ENCODE measurements at regions not wholly inside any gene's neighbourhood (a gene's known extent, or its start where the extent isn't known, plus 50 kb on each side); places are given as distances from the start of the nearest gene placed in this dataset.
"Not testable (repeated sequence)": the region's sequence is repeated elsewhere in the genome, so short reads cannot be mapped to it uniquely, and the experiment has no call there.

DNA sequence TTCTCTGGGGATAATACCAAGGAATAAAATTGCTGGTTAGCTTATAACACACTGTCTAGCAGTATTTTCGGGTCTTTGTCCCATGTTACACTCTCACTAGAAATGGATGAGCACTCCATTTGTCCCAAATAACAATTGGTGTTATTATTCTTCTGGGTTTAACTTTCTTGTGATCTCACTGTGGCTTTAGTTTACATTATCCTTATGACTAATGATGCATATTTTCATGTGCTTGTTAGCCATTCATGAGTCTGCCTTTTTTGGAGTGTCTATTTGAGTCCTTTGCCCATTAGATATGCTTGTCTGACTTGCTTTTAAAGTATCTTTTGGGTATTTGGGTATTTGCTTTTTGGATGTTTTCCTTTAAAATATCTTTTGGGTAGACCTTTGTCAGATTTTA is 372.9 kb upstream of the TENM3 start:
- DNase-seq (ENCODE audit: low read depth), result no peak

DNA sequence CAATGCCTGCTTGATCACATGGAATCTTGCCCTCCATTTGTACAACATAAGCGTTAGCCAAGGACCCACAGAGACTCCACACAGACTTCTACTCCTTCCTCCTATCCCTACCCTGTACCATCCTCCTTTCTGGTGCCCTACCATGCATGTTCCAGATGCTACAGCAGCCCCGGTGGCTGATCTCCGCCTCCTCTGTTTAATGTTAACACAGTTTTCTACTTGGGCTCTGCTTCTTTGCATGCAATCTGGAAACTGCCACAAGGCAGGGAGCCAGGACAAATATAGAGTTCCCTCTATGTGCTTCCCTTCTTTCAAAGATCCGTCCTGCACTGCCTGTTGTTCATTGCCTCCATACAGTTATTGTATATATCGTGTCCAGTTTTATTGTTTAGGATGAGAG is 368.6 kb upstream of the TENM3 start:
- no peak for DNase-seq (ENCODE audit: low read depth)

DNA sequence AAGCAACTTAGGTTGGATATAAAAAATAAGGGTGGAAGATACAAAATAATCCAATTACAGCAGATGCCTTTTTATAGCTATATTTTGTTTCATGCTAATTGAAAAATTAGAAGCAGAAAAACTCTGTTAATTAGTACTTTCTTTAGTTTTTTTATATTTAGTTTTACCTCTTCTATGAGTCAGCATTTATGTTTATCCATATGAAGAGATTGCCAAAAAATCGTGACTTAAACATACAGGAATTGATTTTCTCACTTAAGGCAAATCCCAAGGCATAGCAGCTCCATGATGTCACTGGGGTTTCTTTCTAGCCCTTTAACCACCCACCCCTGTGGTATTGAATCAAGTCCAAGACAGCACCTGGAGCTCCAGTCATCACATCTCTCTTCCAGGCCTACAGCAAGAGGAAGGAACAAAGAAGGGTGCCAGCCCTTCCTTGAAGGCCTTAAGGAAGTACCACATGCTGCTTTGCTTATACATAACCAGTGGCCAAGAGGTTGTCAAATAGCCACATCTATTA is 365.8 kb upstream of the TENM3 start:
- DNase-seq (ENCODE audit: low read depth), result no peak

DNA sequence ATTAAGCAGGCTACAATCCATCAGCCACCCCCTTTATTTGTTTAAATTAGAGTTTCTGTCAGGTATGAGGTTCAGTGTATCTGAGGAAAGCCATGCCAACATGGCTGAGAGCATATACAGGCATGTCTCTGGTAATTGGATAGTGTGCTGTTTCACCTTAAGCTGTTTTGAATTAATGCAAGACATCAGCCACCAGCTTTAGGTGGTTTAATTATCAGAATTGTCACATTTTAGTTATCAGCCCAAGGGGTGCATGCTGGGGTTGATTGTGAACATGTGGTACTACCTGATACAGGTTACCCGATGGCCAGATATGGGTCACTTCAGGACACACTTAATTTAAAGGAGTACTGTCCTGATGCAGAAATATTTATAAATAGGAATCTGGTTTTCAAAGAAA is 353.2 kb upstream of the TENM3 start:
- no peak for DNase-seq (ENCODE audit: low read depth)

DNA sequence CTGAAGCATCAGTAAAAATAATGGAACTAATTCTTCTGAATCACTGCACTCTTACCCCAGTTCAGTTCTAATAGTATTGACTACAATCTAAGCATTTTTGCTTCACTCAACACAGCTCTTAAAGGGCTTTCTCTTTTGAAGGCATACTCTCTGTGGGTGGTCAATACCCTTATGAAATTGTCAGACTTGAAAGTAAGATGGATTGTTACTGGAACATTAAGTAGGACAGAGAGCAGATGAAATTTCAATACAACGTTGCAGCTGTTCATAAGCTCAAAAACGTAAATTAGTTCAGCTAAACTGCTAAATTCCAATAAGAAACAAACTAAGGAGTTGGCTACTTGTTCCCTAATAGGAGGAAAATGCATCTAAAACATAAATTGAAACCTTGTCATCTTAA is 352.3 kb upstream of the TENM3 start:
- DNase-seq (ENCODE audit: low read depth), result no peak

DNA sequence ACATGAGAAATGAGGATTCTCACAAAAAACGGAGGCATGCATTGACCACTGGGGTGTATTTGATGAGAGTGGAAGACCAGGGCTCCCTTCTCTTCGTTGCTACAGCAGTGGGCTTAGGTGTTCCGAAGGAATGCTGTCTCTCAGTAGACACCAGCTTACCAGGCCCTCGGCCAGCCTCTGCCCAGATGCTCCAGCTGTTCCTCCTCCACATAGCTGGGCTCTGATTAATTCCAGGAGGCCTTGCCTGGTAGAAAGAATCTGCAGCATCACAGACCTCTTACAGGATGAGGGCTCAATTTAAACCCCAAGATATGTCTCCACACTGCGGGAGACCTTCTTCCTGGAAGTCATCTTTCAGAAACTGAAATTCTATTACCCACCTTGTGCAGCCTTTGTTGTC is 346.6 kb upstream of the TENM3 start:
- DNase-seq (ENCODE audit: low read depth), result no peak

DNA sequence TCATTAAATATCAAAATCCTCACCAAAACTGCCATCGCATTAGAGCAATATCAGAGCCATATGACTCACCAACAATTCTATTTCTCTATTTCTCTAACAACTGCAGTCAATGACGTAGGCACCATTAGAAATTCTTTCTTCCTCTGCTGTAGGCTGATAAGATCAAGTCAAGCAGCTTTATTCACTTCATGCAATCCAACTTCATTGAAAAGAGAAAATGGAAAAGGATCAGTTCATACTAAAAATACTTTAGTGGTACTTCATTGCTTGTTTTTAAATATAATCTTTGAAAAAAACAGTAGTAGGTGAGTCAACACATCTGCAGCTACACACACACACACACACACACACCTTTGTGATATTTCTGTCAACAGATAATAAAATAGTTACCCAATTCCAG is 345.3 kb upstream of the TENM3 start:
- DNase-seq (ENCODE audit: low read depth), result peak; percentile 3

DNA sequence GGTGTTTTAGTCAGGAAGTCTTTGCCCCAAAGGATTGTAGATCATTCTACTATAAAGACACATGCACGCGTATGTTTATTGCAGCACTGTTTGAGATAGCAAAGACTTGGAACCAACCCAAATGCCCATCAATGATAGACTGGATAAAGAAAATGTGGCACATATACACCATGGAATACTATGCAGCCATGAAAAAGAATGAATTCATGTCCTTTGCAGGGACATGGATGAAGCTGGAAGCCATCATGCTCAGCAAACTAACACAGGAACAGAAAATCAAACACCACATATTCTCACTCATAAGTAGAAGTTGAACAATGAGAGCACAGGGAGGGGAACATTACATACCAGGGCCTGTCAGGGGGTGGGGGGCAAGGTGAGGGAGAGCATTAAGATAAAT is 340.8 kb upstream of the TENM3 start:
- not testable (repeated sequence) for DNase-seq (ENCODE audit: low read depth)

DNA sequence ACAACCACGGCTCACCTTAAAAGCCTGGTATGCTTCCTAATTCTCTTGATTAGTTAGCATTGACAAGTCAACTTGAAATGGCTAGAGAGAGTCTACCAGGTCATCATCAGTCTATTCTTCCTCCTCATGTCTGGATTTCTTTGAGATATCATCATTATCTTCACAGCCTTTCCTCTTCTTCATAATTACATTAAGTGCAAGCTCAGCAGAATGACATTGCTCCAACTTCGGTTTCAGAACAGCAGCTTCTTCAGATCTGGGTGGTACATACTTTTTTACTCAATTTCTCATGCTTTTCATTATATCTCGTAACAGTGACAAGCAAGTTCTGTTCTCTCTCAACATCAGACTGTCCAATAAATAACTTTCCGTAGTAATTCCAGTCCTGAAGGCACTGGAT is 337.5 kb upstream of the TENM3 start:
- no peak for DNase-seq (ENCODE audit: low read depth)

DNA sequence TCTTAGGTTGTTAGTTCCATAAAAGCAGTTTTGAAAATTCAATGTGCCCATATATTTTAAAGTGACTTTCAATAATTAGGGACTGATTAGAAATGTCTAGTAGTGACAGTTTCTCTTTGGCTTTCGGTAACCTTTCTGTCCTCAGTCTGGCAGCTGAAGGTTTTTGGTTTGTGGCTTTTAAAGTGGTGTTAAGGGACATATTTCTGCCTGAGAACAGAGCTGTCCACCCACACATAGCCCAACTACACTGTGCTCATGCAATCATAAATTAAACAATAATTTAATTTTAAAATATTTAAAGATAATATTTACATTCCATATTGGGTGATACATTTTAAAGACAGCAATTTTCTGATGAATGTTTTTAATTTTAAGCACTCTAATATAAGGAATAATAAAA is 335.0 kb upstream of the TENM3 start:
- DNase-seq (ENCODE audit: low read depth), result no peak

DNA sequence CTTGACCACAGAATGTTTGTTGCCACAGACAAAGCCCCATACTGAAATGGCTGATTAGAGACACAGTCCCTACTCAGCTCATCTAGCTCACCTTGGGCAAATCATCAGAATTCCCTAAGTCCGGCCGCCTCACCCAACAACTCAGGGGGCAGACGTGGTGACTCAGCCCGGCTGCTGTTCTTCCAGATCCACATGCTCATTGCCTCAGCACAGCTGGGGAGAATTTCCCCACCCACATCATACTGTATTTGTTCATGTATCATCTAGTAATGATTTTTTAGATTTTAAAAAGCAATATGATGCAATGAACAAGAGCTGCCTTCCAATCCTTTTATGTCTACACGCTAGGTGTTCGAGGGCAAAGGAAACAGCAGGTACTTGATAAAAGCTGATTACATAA is 333.8 kb upstream of the TENM3 start:
- peak; percentile 45 for DNase-seq (ENCODE audit: low read depth)

DNA sequence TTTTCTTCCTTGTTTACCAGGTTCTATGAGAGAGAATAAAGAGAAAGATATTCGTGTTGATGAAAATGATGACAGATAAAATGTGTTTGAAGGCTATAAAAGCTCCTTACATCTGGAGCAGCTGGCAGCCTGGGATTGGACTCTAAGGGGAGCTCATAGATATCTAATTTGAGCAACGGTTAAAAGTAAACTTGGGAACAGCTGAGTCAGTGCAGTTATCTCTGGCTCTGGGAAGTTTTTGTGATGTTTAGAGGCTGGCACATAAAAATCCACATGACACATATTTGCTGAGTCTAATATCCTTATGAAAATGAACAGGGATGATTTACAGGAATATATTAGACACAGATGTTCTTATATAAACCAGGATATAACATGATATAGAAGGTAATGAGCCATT is 331.8 kb upstream of the TENM3 start:
- DNase-seq (ENCODE audit: low read depth), result peak; percentile 22

DNA sequence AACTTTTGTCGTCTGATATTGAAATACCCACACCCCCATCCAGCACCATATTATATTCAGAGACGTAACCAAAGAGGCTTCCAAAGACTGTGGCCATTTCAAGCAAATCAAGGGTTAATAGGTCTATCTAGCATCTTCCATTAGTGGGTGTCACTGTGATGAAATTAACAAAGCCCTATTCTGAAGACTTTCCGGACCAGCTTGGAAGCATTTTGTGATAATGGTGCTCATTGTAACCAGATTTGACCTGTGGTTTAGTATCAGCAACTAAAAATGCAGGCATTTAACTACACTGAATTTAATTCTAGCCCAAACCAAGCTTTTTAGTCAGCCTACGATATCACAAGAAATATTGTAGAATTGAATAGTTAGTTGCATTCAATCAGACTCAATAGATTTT is 309.7 kb upstream of the TENM3 start:
- no peak for DNase-seq (ENCODE audit: low read depth)

DNA sequence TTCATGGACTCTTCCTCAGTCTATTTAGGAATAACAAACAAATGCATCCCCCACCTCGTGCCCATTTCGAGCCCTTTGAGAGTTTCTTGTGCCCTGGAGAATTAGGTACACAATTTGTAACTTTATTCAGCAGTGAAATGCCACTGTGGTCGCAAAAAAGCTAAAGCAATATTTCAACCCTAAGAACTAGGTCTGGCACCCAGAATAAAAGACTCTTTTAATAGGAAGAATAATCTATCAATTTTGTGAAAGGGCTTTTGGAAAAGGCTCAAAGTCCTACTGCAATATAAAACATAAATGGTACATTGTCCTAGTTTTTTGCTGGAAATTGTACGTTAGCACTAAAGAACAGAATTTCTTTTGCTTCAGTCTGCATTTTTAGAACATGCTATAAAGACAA is 304.6 kb upstream of the TENM3 start:
- no peak for DNase-seq (ENCODE audit: low read depth)

DNA sequence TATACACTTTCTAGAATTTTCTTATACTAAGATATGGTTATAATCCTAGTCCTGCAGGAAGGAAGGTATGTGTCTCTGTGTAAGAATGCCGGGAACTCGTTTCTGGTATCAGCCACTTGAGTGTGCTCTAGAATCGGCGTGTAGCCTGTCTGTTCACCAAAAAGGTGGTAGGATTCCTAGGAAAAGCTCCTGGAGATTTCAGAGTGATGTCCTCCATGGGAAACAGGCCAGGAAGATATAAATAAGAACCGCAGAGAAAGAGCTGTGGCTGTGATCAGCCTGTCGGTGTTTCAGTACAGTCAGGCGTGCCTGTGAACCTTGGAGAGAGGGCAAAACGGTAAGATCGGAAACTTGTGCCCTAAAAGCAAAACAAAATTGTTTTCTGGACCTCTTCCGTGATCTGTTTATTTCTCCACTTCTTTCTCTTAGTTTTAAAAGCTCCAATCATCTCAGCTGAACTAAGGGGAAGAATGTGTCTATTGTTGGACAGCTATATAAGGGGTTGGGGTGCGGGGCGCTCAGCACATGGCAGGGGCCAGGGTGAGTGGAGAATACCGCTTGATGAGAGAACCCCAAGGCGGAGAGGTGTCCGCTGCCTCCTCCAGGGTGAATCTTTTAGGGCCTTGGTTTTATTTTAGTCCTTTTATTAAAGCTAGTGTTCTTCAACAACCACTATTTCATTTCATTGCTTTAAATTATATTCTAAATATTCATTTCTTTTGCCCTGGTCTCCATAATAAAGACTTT is 303.8 kb upstream of the TENM3 start:
- peak; percentile 21 for DNase-seq (ENCODE audit: low read depth)

DNA sequence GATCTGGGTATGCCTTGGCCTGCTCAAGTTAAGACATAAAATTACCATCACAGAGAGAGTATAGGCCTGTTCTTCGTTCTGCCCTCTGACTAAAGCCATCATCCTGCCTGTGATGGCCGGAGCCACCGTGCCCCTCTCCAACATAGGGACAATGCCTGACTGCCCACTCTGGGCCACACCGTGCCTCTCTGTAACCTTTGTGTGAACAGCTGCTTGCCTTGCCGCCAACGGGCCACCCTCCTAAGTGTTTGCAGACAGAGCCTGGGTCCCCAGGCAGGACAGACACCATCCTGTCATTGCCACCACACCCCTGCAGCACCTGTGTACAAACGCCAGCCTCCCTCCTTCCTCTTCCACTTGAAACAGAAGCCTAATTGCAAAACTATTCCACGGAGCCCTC is 298.7 kb upstream of the TENM3 start:
- no peak for DNase-seq (ENCODE audit: low read depth)

DNA sequence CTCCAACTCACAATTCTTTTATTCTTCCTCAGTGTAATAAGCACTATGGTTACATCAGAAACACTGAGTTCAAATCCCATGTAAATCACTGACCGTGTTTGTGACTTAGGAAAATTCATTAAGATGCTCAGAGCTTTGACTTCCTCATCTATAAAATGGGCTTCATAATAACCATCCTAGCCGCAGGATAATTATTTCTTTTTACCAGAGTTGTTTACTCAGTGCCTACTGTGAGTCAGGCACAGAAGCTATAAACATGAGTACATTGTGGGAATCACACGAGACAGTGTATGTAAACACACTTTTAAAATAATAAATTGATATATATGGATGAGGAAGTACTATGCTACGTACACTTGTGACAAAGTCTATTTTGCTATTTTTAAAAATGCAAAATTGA is 296.3 kb upstream of the TENM3 start:
- DNase-seq (ENCODE audit: low read depth), result no peak

DNA sequence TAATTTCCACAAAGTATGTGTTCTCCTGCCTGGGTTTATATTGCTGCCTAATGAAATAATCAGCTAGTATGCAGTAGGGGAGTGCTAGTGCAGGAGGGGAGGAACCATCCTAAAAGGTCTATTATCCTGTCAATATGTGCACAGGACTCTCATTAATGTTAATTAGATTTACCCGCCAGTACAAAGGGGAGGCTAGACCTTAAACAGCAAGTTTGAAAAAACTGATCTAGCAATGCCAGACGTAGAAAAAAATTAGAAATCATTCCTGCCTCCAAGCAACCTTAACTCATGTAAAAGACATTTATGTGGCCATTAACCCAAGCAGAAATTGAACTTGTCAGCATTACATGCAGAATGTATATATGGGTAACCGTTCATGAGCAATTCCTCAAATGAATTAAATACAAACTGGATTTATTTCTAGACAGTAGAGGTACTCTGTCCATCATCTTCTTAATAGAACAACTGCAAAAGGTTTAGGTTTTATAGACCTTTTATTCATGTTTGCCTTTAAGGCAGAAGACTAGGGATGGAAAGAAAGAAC is 294.3 kb upstream of the TENM3 start:
- DNase-seq (ENCODE audit: low read depth), result no peak

DNA sequence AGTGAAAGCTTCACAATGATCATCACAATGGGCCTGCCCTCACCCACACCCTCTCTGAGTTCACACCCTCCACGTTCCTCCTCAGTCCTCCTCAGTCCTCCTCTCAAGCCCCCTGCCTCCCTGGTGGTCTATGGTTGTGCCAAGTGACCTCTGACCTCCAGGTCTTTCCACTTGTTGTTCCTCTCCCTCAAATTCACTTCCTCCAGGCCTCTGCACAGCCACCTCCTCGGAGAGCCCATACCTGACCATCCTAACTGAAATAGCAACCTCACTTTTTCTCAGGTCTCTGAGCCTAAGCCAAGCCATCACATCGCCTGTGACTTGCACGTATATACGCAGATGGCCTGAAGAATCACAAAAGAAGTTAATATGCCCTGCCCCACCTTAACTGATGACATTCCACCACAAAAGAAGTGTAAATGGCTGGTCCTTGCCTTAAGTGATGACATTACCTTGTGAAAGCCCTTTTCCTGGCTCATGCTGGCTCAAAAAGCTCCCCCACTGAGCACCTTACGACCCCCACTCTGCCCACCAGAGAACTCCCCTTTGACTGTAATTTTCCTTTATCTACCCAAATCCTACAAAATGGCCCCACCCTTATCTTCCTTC is 293.4 kb upstream of the TENM3 start:
- no peak for DNase-seq (ENCODE audit: low read depth)

DNA sequence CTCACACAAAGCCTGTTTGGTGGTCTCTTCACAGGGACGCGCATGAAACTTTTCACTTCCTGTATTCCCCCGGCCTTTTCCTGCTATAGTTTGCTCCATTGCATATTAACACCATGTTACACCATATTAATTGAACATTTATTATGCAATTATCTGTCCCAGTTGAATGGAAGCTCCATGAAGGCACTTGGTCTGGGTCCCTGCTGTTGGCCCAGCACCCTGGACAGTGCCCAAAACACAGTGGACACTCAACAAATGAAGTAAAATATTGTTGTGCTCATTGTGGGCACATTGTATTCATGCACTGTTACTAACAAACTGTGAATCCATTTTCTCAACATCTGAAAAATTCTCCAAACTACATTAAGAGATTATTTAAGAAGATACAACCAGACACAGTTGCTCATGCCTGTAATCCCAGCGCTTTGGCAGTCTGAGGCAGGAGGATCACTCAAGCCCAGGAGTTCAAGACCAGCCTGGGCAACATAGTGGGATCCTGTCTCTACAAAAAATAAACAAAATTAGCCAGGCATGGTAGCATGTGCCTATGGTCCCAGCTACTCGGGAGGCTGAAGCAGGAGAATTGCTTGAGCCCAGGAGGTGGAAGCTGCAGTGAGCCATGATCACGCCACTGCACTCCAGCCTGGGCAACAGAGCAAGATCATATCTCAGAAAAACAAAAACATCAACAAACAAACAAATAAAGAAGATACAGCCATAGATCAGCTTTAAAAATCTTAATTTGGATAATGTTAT is 292.7 kb upstream of the TENM3 start:
- no peak for DNase-seq (ENCODE audit: low read depth)

DNA sequence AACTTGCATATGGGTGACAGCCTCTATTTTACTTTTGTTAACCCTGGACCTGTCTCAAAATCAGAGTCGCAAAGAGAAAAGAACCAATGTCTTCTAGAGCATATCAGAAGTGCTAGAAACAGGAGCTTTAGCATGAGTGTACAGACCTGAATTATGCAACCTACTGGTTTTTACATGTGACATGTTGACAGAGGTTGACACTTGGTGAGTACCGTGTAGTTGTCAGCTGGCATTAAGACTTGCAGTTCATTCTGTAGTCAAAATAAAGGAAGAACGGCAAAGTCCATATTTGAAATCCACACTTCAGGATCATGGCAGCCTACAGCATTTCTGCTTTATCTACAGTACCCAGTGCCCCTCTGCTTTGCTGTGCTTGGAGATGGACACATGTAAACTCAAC is 291.9 kb upstream of the TENM3 start:
- DNase-seq (ENCODE audit: low read depth), result no peak

DNA sequence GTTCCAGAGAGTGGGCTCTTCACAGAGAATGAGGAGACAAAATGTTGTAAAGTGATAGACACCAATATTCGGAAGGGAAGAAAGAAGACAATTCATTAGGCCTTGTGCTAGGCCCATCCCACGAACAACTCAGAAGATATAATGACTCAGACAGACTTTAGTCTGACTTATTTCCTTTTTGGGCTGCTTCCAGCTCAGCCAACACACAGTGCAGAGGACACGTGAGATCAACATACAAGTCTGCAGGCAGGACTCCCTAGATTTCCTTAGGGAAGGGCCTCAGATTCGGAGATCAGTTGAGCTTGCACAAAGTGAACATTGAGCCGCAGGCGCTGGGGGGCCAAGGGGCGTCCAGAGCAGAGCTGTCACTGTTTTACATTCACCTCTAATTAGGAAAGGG is 290.7 kb upstream of the TENM3 start:
- DNase-seq (ENCODE audit: low read depth), result peak; percentile 86

DNA sequence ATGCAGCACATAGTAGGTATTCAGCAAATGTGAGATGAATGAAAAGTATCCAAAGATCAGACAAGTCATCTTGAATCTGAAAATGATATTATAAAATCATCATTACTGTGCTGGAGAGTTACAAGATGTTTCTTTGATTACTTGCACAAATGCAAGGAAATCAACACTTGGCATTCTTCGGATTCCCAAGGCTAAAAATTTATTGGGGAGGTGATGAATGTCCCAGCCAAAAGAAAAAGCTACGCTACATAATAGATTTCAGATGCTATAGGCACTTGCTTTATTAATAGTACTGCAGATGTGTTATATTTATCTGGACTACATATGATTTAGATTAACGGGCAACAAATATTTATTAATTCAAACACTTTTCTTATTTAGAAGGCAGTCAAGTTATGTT is 286.7 kb upstream of the TENM3 start:
- no peak for DNase-seq (ENCODE audit: low read depth)

Measured in stromal cell of bone marrow (primary cell).